HepG2 (cell line): ENCODE measurements at regions not wholly inside any gene's neighbourhood (a gene's known extent, or its start where the extent isn't known, plus 50 kb on each side); places are given as distances from the start of the nearest gene placed in this dataset.

ENCODE experiments used
- ATAC-seq: fragments of 200-7000 bp; cut with Tn5 transposase; 3 replicates; pipeline ENCODE4 v1.9.1; 2020; ENCODE audit warnings: mild to moderate bottlenecking, moderate library complexity
- BruUV-seq: library from RNA; stranded (reverse); fragments of 400-500 nt; replicated peaks from 2 replicates; lab custom pipeline; 2021; lab: Mats Ljungman, UMichigan
- CTCF ChIA-PET: fragments of 300-600 bp; formaldehyde crosslinking; extraction: SDS; loops from one replicate; lab custom pipeline; 2021; ENCODE audit warnings: low total read pairs, inconsistent platforms, low intra/inter-chr PET ratio; lab: Yijun Ruan, JAX
- POLR2A ChIA-PET: fragments of 350-600 bp; sonication (Branson Sonifier 250); formaldehyde crosslinking; loops from one replicate; lab custom pipeline; 2020; ENCODE audit warnings: antibody characterized with exemption, inconsistent platforms; lab: Yijun Ruan, JAX
- DNase-seq: peaks from one replicate; pipeline ENCODE4 v3.0.0-alpha.2; 2015; ENCODE audit warnings: low spot score
- FAIRE-seq: peaks from 3 replicates; lab custom pipeline; 2011; peaks lifted over from hg19 to GRCh38; lab: Jason Lieb, UNC
- H2AFZ ChIP-seq: one replicate; pipeline ENCODE4 v1.6.1; 2011; ENCODE audit warnings: low read length, inconsistent platforms
- H3K27ac ChIP-seq: fragments of 300-600 bp; 3 replicates; pipeline ENCODE4 v1.8.0; 2011; ENCODE audit warnings: mixed run types, mild to moderate bottlenecking, mixed read lengths, low read length, inconsistent platforms; ENCODE audit not compliant: insufficient read depth; ENCODE audit errors: extremely low read length
- H3K27me3 ChIP-seq, 2 experiments: fragments of 200-600 bp in 1 of 2; 2 replicates in 1 of 2; 3 replicates in 1 of 2; pipeline versions ENCODE4 v1.6.0 to v1.8.0; 2011; ENCODE audit warnings: low read length in 2 of 2, mild to moderate bottlenecking in 2 of 2, moderate library complexity in 2 of 2, inconsistent platforms in 1 of 2; ENCODE audit not compliant: insufficient read depth in 2 of 2, control insufficient read depth in 1 of 2
- H3K36me3 ChIP-seq, 2 experiments: fragments of 200-600 bp in 1 of 2; replicated peaks in 1 of 2; 2 replicates in 1 of 2; 3 replicates in 1 of 2; pipeline versions ENCODE4 v1.5.1 to v1.8.0; 2011; ENCODE audit warnings: low read length in 2 of 2, inconsistent platforms in 1 of 2; ENCODE audit not compliant: insufficient read depth in 2 of 2, control insufficient read depth in 1 of 2
- H3K4me1 ChIP-seq: 2 replicates; pipeline ENCODE4 v1.5.1; 2012; ENCODE audit warnings: low read length, inconsistent platforms; ENCODE audit not compliant: insufficient read depth
- H3K4me2 ChIP-seq: 2 replicates; pipeline ENCODE4 v1.6.0; 2011; ENCODE audit warnings: low read depth, low read length, inconsistent platforms
- H3K4me3 ChIP-seq, 3 experiments: fragments of 200-600 bp in 1 of 3; sonication (generic), shearing (Covaris generic) in 1 of 3; replicated peaks in 1 of 3; 2 replicates each; pipeline ENCODE4 v1.5.1; 2011 to 2016; ENCODE audit warnings: low read length in 3 of 3, inconsistent platforms in 2 of 3, low read depth in 2 of 3, mild to moderate bottlenecking in 2 of 3, control low read depth in 1 of 3, mixed read lengths in 1 of 3; ENCODE audit not compliant: insufficient read depth in 1 of 3
- H3K79me2 ChIP-seq: one replicate; pipeline ENCODE4 v1.6.1; 2011; ENCODE audit warnings: low read length, inconsistent platforms; ENCODE audit not compliant: insufficient read depth
- H3K9ac ChIP-seq: 2 replicates; pipeline ENCODE4 v1.6.0; 2011; ENCODE audit warnings: mild to moderate bottlenecking, low read depth, low read length, inconsistent platforms; ENCODE audit not compliant: insufficient read depth
- H3K9me3 ChIP-seq: 2 replicates; pipeline ENCODE4 v1.5.1; 2012; ENCODE audit warnings: mild to moderate bottlenecking, low read length
- H4K20me1 ChIP-seq: 2 replicates; pipeline ENCODE4 v1.6.0; 2011; ENCODE audit warnings: inconsistent platforms, mild to moderate bottlenecking, low read length, moderate library complexity; ENCODE audit not compliant: insufficient read depth
- FOXA3 ChIP-seq: IDR thresholded peaks from 2 replicates; pipeline ENCODE4 v1.6.1; 2016; ENCODE audit warnings: missing genetic modification reagents, missing compliant biosample characterization
- KDM3A ChIP-seq: IDR thresholded peaks from 2 replicates; pipeline ENCODE4 v1.6.1; 2018; ENCODE audit warnings: low read depth, missing compliant biosample characterization
- MTF1 ChIP-seq: sonication (generic); formaldehyde crosslinking; IDR thresholded peaks from 2 replicates; pipeline ENCODE4 v1.5.0; 2020; ENCODE audit warnings: missing genetic modification reagents
- ONECUT2 ChIP-seq: sonication (generic); formaldehyde crosslinking; IDR thresholded peaks from 2 replicates; pipeline ENCODE4 v1.4.0; 2020; ENCODE audit warnings: missing genetic modification reagents
- SIX1 ChIP-seq: sonication (generic); formaldehyde crosslinking; IDR thresholded peaks from 2 replicates; pipeline ENCODE4 v1.4.0; 2020; ENCODE audit warnings: missing genetic modification reagents, borderline replicate concordance
- THAP9 ChIP-seq: sonication (generic); formaldehyde crosslinking; IDR thresholded peaks from 2 replicates; pipeline ENCODE4; 2020; ENCODE audit warnings: missing genetic modification reagents, mild to moderate bottlenecking, borderline replicate concordance
- ZNF12 ChIP-seq: sonication (generic); formaldehyde crosslinking; IDR thresholded peaks from 2 replicates; pipeline ENCODE4 v1.5.0; 2020; ENCODE audit warnings: missing genetic modification reagents
- ZNF264 ChIP-seq: sonication (generic); formaldehyde crosslinking; IDR thresholded peaks from 2 replicates; pipeline ENCODE4 v1.4.0; 2020; ENCODE audit warnings: missing genetic modification reagents
- ZNF383 ChIP-seq: sonication (generic); formaldehyde crosslinking; IDR thresholded peaks from 2 replicates; pipeline ENCODE4 v1.4.0; 2020; ENCODE audit warnings: missing genetic modification reagents, mild to moderate bottlenecking, borderline replicate concordance
- ZNF670 ChIP-seq: sonication (generic); formaldehyde crosslinking; IDR thresholded peaks from 2 replicates; pipeline ENCODE4 v1.8.0; 2022; ENCODE audit warnings: mild to moderate bottlenecking, missing genetic modification reagents, borderline replicate concordance
- ZNF746 ChIP-seq: sonication (generic); formaldehyde crosslinking; IDR thresholded peaks from 2 replicates; pipeline ENCODE4 v1.8.0; 2022; ENCODE audit warnings: mild to moderate bottlenecking, missing genetic modification reagents
- WGBS: methylation state at CpG from one replicate; pipeline ENCODE4 v1.1.6; 2017; ENCODE audit warnings: low lambda C conversion rate; 5-methylcytosine and 5-hydroxymethylcytosine counted together
- in situ Hi-C: cut with HindIII; loops from 2 replicates; pipeline ENCODE4 v1.10.0; 2017; ENCODE audit warnings: low pct_unique_long_range_greater_than_20kb; ENCODE audit not compliant: extremely low pct_ligation_motif_present
- intact Hi-C: fragments of 100-400 bp; cut with micrococcal nuclease; formaldehyde crosslinking; loops from one replicate; pipeline ENCODE4 v1.10.0; 2022; ENCODE audit not compliant: unreplicated experiment
- TF ChIP-seq, protein P1 (sequence below): sonication (generic); formaldehyde crosslinking; IDR thresholded peaks from 2 replicates; pipeline ENCODE4 v1.4.0; 2020; ENCODE audit warnings: missing genetic modification reagents

DNA sequence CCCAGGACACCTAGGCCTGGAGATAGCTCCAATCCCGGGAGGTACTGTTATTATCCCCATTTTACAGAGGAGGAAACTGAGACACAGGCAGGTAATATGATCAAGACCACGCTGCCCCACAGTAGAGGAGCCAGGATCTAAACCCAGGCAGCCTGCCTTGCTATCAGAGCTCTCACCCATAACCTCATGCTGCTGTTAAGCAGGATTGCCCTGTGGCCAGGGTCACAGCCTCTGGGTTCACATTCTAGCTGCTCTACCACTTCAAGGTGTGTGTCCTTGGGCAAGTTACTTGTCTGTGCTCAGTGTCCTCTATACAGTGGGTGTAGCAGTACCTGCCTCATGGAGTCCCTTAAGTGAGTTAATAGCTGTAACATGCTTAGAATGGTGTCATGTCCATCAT lies 1015.3 kb downstream of the KCNJ18 start:
- no peak overlapping the region for H3K4me2 ChIP-seq
- ChIA-PET POLR2A (no interaction called here), CTCF (no interaction called here)
- 0% methylated on average over 2 of the region's 2 CpGs for WGBS
- H3K79me2 ChIP-seq = no peaks in the 10 kb centered on the region
- in situ Hi-C loops = no loop called here
- H3K27me3 ChIP-seq = no peaks in the 10 kb centered on the region
- ATAC-seq (no peak), FAIRE-seq (no peak), DNase-seq (no peak)
- H3K27ac ChIP-seq = no peak overlapping the region
- no peak overlapping the region for H3K4me3 ChIP-seq
- no peak for TF ChIP-seq ZNF670 (CRISPR knock-in tag)
- TF ChIP-seq SIX1 (CRISPR knock-in tag) = no peak
- no peak for TF ChIP-seq ONECUT2 (CRISPR knock-in tag)
- no peak for TF ChIP-seq ZNF12 (CRISPR knock-in tag)
- no peak for TF ChIP-seq MTF1 (CRISPR knock-in tag)
- no peak for TF ChIP-seq ZNF264
- no peak for TF ChIP-seq FOXA3
- H2AFZ ChIP-seq = no peak overlapping the region
- H3K4me1 ChIP-seq = no peaks in the 10 kb centered on the region
- intact Hi-C loops = loop anchor here (10.0 kb wide), 1 partner anchor 63 kb away; no protein-coding TSS in a partner anchor
- no peak overlapping the region for H3K9ac ChIP-seq
- no TSS peak for BruUV-seq
- peaks cover 51% of the 10 kb centered on the region for H3K9me3 ChIP-seq
- no peaks in the 10 kb centered on the region for H3K36me3 ChIP-seq
- H4K20me1 ChIP-seq = no peaks in the 10 kb centered on the region

- no peak for FAIRE-seq
- intact Hi-C loops (no loop called here), in situ Hi-C loops (no loop called here)
- H3K27ac ChIP-seq = no peak overlapping the region
- POLR2A ChIA-PET = no interaction called here
- no peak overlapping the region for H3K4me2 ChIP-seq
- no peak for DNase-seq
- CTCF ChIA-PET = no interaction called here
- no peaks in the 10 kb centered on the region for H3K36me3 ChIP-seq
- 0% methylated on average over 1 of the region's 2 CpGs for WGBS
- peaks cover 82% of the 10 kb centered on the region for H3K9me3 ChIP-seq
- H3K79me2 ChIP-seq = no peaks in the 10 kb centered on the region
- no peak overlapping the region for H3K9ac ChIP-seq
- H3K4me3 ChIP-seq = no peak overlapping the region
- BruUV-seq = no TSS peak
- H3K4me1 ChIP-seq = no peaks in the 10 kb centered on the region
- no peak overlapping the region for H2AFZ ChIP-seq
- ATAC-seq = no peak
- no peaks in the 10 kb centered on the region for H4K20me1 ChIP-seq
- H3K27me3 ChIP-seq = no peaks in the 10 kb centered on the region; a peak in 1 of 5 replicates
- TF ChIP-seq KDM3A (CRISPR knock-in tag) (no peak), ZNF746 (CRISPR knock-in tag) (no peak), ZNF383 (CRISPR knock-in tag) (no peak), THAP9 (CRISPR knock-in tag) (no peak)
- TF ChIP-seq, protein P1, sequence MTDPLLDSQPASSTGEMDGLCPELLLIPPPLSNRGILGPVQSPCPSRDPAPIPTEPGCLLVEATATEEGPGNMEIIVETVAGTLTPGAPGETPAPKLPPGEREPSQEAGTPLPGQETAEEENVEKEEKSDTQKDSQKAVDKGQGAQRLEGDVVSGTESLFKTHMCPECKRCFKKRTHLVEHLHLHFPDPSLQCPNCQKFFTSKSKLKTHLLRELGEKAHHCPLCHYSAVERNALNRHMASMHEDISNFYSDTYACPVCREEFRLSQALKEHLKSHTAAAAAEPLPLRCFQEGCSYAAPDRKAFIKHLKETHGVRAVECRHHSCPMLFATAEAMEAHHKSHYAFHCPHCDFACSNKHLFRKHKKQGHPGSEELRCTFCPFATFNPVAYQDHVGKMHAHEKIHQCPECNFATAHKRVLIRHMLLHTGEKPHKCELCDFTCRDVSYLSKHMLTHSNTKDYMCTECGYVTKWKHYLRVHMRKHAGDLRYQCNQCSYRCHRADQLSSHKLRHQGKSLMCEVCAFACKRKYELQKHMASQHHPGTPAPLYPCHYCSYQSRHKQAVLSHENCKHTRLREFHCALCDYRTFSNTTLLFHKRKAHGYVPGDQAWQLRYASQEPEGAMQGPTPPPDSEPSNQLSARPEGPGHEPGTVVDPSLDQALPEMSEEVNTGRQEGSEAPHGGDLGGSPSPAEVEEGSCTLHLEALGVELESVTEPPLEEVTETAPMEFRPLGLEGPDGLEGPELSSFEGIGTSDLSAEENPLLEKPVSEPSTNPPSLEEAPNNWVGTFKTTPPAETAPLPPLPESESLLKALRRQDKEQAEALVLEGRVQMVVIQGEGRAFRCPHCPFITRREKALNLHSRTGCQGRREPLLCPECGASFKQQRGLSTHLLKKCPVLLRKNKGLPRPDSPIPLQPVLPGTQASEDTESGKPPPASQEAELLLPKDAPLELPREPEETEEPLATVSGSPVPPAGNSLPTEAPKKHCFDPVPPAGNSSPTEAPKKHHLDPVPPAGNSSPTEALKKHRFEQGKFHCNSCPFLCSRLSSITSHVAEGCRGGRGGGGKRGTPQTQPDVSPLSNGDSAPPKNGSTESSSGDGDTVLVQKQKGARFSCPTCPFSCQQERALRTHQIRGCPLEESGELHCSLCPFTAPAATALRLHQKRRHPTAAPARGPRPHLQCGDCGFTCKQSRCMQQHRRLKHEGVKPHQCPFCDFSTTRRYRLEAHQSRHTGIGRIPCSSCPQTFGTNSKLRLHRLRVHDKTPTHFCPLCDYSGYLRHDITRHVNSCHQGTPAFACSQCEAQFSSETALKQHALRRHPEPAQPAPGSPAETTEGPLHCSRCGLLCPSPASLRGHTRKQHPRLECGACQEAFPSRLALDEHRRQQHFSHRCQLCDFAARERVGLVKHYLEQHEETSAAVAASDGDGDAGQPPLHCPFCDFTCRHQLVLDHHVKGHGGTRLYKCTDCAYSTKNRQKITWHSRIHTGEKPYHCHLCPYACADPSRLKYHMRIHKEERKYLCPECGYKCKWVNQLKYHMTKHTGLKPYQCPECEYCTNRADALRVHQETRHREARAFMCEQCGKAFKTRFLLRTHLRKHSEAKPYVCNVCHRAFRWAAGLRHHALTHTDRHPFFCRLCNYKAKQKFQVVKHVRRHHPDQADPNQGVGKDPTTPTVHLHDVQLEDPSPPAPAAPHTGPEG (CRISPR knock-in tag) = no peak
Measured at GRCh38 chr17:22717211-22717610, 1024.9 kb downstream of the KCNJ18 start.
